ENCODE measurements at regions not wholly inside any gene's neighbourhood (a gene's known extent, or its start where the extent isn't known, plus 50 kb on each side); places are given as distances from the start of the nearest gene placed in this dataset.
"Not testable (repeated sequence)": the region's sequence is repeated elsewhere in the genome, so short reads cannot be mapped to it uniquely, and the experiment has no call there.

DNA sequence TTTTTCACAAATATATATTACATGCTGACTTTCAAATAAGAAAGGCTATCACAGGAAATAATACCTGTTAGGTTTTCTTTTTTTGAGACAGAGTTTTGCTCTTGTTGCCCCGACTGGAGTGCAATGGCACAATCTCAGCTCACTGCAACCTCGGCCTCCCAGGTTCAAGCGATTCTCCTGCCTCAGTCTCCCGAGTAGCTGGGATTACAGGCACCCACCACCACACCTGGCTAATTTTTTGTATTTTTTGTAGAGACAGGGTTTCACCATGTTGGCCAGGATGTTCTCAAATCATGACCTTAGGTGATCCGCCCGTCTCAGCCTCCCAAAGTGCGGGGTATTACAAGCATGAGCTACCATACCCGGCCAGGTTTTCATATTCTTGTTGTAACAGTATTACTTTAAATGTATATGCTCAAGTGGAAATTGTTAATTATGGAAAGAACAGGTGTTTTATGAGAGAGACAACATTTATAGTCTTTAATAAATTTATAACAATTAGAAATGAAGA is 92.3 kb upstream of the SLC39A10 start:
- not testable (repeated sequence) for TF ChIP-seq MTA3 (CRISPR knock-in tag; IDR thresholded peaks at IDR 0.05); RBM39 (IDR thresholded peaks at IDR 0.05; ENCODE audit: low read depth, low read length, poor library complexity, severe bottlenecking); CENPT (CRISPR knock-in tag; IDR thresholded peaks at IDR 0.05; ENCODE audit: low read depth); FOXK1 (CRISPR knock-in tag; IDR thresholded peaks at IDR 0.05; ENCODE audit: borderline replicate concordance, low read depth)
- TF ChIP-seq, protein P1, sequence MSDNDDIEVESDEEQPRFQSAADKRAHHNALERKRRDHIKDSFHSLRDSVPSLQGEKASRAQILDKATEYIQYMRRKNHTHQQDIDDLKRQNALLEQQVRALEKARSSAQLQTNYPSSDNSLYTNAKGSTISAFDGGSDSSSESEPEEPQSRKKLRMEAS (IDR thresholded peaks at IDR 0.05) = not testable (repeated sequence)
- TF ChIP-seq, protein P2, sequence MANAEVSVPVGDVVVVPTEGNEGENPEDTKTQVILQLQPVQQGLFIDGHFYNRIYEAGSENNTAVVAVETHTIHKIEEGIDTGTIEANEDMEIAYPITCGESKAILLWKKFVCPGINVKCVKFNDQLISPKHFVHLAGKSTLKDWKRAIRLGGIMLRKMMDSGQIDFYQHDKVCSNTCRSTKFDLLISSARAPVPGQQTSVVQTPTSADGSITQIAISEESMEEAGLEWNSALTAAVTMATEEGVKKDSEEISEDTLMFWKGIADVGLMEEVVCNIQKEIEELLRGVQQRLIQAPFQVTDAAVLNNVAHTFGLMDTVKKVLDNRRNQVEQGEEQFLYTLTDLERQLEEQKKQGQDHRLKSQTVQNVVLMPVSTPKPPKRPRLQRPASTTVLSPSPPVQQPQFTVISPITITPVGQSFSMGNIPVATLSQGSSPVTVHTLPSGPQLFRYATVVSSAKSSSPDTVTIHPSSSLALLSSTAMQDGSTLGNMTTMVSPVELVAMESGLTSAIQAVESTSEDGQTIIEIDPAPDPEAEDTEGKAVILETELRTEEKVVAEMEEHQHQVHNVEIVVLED (CRISPR knock-in tag; IDR thresholded peaks at IDR 0.05; ENCODE audit: borderline replicate concordance) = not testable (repeated sequence)
